ENCODE measurements at regions not wholly inside any gene's neighbourhood (a gene's known extent, or its start where the extent isn't known, plus 50 kb on each side); places are given as distances from the start of the nearest gene placed in this dataset.
"Not testable (repeated sequence)": the region's sequence is repeated elsewhere in the genome, so short reads cannot be mapped to it uniquely, and the experiment has no call there.

DNA sequence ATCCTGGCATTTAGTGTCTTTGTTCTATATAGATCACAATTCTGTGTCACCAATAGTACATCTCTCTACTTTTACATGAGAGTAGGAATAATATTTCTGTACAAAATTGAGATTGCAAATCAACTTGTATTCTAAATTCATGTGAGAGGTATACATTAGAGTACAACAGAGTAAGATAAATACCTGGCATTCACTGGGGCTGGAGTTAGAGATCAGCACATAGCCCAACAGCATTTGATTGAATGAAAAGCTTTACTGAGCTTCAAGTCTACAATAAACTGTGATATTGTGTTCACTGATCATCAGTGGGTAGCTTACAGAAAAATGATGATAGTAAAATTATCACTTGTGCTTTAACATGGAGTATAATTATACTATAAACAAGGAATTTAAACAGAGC lies 1114.7 kb downstream of the REEP3 start:
- no peak for DNase-seq

DNA sequence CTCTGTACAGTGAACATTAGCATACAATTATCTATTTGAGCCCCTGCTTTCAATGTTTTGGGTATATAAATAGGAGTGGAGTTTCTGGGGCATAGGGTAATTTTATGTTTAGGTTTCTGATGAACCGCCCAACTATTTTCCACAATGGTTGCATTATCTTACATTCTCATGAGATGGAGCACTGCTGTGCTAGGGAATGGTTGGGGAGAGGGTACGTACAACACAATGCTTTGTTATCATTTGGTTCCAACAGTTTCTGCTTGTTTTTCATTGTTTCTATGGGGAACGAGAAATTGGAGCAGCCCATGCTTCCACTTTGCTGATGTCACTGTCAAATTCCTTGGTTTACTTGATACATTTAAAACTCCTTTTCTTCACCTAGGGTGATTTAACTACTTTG lies 1115.3 kb downstream of the REEP3 start:
- no peak for DNase-seq

DNA sequence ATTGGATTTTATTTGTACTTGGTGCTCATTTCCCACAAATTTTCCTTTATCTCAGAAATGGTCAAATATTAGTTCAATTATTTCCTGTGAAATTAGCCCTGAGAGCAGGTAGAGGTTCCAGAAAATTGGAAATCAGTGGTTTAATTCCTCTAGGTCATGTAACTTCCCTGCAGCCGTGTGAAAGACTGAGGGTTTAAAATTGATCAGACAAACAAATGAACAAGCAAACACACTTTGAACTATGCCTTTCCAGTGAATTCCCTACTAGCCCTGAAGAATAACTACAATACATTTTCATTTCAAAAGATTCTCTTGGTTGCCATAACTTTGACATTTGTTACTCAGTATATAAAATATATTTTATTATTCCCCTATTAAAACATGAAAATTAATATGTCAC lies 1116.7 kb downstream of the REEP3 start:
- DNase-seq: no peak

DNA sequence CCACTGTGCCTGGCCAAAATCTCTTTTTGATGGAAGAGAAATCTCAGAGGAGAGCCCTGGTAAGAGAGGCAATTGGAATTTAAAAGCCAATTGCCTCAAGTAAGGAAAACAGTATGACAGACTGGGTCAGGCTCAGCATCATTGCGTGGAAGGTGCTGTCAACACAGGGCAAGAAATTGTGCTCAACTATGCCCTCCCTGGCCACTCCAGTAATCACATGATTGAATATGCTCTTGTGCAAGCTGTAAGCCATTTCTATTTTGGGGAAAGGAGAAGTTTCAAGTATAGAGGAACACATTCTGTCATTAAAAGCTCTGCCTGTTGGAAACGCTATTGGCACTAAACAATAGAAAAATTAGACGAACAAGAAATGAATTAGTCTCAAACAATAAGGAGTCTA lies 1127.7 kb downstream of the REEP3 start:
- no peak for DNase-seq

DNA sequence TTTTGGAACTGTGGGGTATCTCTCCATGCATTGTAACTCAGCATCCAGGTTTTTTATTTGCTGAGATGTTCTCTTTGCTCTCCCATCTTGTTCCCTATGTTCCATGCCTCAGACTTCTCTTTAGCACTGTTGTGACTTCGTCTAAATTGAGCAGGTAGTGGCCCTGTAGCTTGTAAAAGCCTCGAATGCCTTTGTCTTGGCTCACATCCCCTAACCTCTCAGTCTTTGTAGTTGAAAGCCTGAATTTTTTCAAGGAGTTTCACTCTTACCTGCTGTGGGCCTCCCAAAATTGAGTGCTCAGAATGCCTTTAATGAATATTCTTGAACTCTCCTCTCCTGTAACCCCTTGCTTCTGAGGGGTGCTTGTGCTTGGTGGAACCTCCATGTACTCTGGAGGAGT lies 1137.3 kb downstream of the REEP3 start:
- DNase-seq: no peak

DNA sequence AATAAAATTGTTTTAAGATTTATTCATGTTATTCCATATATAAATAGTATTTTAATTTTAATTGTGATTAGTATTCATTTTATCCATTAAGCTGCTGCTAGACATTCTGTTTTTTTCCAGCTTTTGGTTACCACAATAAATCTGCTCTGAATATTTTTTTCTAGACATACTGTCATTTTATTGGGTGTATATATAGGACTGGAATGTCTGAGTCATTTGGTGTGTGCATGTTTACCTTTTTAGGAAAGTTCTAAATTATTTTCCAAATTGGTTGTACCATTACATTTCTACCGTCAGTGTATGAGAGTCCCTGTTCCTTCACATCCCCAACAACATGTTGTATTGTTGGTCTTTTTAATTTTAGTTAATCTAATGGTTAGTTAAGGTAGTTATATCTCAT lies 1138.1 kb downstream of the REEP3 start:
- no peak for DNase-seq

DNA sequence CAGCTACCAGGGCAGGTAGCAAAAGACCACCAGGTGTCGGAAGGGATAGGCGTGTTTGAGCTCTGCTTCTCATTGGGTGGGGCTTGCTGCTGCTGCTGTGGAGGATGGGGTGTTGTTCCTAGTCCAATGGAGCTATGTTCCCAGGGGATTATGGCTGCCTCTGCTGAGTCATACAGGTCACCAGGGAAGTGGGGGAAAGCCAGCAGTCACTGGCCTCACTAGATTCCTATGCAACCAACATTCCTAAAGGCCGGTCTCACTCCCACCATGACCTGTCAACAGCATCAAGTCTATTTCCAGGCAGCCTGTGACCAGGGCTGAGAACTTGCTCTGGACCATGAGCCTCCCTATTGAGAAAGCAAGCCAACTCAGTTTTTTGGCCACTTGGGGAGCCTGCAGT lies 1160.8 kb downstream of the REEP3 start:
- DNase-seq: no peak

DNA sequence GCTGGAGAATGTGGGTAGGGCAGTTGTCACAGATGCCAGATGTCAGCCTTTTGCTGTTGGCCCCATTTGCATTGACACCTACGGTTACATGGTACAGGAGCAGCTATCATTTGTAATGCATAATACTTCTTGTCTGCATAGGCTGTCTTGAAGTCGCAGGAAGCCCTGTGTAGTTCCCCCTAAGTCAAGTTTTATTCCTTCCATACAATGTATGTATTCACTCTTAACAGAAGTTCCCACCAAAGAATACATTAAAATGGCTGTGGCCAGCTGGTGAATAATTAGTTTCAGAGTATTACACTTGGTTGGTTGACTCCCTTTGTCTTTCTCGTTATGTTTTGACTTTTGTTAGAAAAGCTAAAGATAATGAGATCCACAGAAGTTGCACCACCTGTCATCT lies 1169.0 kb downstream of the REEP3 start:
- no peak for DNase-seq

DNA sequence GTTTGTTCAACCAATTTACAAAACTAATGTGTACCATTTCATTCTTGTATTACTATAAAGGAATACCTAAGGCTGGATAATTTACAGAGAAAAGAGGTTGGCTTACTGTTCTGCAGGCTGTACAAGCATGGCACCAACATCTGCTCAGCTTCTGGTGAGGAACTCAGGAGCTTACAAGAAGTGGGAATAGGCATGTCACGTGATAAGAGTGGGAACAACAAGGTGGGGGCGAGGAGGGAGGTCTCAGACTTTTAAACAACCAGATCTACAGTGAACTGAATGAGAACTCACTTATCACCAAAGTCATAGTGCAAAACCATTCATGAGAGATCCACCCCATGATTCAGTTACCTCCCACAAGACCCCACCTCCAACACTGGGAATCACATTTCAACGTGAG lies 1178.0 kb downstream of the REEP3 start:
- no peak for DNase-seq

DNA sequence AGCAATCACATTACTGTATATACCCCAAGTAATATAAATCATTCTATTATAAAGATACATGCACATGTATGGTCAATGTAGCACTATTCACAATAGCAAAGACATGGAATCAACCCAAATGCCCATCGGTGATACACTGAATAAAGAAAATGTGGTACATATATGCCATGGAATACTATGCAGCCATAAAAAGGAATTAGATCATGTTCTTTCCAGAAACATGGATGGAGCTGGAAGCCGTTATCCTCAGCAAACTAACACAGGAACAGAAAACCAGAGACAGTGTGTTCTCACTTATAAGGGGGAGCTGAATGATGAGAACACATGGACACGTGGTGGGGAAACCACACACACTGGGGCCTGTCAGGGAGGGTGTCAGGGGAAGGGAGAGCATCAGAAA lies 1180.9 kb downstream of the REEP3 start:
- not testable (repeated sequence) for DNase-seq

DNA sequence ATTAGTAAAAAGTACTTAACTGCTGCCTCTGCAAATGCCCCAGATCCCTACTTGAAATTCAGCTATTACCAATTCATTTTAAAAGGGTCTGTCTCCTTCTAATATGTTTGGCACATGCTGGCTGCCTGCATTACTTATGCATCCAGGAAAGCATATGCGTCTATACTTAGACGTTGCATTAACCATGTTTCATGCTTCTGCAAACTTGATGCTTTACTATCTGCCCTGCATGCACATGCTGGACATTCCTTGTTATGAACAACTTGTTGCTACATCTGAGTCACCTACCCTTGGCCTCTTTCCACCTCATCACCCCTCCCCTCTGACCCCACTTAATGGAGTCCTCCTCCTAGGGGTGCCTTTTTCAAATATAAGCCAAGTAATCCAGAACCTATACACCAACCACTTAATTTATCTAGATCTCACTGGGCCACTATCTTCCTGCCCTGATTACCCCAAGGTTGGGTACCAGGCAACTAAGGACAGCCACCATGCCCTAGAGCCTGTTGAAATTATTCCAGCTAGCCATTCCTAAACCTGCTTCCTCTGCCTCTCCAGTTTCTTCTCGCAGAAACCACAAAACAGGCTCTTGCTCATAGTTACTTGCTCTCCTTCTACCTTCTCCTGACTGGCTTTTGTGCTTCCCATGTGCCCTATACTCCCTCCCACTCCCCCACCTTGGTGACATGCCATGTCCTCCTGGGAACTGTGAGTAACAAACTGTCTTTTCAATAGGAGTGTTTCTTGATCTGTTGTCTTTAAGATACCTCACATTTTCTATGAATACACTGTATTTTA lies 1187.9 kb downstream of the REEP3 start:
- DNase-seq: no peak

DNA sequence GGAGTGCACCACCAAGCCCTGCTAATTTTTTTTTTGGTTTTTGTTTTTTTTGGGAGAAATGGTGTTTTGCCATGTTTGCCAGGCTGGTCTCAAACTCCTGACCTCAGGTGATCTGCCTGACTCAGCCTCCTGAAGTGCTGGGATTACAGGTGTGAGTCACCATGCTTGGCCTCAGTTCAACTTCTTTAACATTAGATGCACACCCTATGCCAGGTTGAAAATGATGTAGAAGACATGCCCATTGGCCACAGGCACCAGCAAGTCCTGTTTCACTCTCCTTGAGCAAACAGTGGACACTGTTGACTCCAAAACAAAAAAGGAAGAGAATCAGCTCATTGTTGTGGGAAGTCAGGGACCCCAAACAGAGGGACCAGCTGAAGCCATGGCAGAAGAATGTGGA lies 1205.3 kb downstream of the REEP3 start:
- no peak for DNase-seq

DNA sequence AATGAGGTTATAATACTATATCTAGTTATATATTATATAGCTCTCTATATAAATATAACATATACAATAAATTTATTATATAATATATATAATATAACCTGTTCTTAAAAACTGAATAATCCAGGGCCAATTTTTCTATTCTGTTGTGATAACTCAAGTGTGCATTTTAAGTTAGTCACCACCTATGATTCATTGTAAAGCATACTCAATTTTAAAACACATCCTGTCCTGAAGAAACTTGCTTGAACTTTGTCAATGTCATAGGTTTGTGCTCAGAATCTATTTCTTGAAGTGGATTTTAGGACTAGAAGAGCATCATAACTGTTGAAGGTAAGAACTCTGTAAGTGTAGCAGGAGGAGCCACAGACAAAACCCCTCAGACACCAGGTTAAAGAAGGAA lies 1209.8 kb downstream of the REEP3 start:
- DNase-seq: no peak

DNA sequence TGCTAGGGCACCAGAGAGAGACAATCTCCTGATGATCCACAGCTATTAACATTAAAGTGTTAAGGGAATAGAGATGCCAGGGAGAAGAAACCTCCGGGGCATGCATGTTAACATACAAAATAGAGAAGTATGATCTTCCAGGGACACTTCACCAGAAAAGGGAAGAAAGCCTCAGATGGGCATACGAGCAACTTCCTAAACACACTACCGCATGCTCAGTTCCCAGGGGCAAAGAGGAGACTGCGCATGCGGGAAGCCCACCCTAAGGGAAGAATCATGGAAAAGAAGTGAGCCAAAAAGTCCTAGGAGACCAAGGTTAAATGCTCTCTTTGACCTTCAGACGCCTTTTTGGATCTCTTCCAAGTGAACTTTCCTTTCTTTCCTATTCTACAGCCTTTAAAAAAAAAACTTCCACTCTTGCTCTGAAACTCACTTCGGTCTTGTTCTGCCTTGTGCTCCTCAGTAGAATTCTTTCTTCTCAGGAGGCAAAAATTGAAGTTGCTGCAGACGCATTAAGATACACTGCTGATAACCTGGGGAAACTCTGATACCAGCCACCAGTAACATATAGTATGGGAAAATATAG lies 1211.3 kb downstream of the REEP3 start:
- DNase-seq: no peak

DNA sequence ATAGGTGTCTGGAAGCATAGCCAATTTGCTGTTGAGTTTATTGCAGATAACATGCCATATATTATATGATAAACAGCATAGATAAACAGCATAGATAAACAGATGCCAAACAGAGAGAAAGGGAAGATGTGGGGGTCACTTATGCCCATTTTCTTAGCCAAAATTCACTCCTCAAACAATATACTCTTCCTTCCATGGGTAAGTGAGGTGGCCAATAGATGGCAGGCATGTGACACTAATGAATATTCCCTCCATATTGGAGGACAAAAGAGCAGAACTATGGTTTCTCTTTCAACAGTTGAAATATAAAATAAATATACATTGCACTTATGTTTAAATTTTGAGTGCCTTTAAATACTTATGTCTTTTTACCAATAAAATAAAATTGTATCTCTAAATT lies 1212.8 kb downstream of the REEP3 start:
- DNase-seq: no peak

DNA sequence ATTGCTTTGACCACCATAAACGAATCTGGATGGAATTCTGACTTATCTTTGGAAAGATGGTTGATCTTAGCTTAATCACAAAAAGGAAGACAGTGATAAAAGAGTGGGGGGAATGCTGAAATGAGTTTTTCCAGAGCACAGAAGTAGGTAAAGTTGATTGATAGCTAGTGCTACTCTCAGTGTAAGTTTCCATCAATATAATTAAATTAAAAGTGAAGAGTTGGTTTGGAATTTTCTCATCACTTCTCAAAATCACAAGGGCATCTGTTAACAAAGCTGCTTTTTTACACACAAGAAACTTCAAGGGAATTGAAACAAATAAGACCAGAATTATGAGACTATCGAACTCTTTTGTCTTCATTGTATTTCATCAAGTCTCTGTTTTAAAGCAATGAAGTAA lies 1217.3 kb downstream of the REEP3 start:
- DNase-seq: no peak

DNA sequence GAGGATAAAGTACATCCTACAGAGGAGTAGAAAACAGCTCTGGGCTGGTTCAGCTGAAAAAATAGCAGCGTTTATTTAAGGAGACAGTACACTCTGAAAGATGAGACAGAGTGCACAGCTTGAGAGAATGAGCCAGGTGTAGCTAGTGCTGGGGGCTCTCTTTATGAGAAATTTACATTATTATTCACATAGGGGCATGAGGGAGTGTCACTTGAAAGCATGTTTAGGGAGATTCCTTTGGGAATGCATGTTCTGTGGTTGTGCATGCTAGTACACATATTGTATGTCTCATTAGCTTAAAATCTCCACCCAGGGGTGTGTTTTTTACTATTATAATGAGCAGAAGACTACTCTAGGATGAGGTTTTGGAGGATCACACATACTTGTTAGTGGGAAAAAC lies 1224.4 kb downstream of the REEP3 start:
- DNase-seq: no peak

DNA sequence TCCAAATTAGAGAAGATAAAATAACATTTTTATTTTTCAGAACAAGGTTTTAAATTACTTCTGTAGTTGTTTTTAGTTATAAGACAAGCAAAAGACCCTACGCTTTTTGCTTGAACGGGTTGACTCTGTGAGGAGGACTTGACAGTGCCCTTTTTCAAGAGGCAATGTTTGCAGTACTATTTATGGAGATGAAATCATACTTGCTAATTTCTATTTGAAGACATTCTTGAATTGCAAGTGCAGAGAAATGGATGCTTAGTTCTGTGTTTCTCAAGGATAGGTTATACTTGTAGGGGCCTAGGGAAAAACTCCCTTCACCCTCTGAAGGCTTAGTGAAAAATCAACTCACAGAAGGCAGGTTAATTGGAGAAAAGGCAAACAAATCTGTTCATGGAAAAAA lies 1229.5 kb downstream of the REEP3 start:
- DNase-seq: no peak

DNA sequence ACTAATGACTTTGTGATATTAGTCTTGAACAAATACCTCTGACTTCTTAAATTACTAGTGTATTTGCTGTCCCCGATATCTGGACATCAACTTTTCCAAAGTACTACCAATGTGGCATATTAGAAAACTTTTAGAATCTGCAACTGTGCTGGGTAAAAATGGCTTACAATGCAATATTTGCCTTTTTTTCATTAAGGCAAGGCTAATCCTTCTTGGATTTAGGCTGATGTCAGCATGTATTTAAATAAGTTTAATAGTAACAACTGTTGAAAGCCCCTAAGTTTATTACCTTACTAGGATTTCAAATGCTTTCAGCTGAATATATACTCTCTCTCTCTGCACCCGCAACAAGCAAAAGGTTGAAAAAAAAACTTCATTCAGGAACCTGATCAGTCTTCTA lies 1232.3 kb downstream of the REEP3 start:
- no peak for DNase-seq

DNA sequence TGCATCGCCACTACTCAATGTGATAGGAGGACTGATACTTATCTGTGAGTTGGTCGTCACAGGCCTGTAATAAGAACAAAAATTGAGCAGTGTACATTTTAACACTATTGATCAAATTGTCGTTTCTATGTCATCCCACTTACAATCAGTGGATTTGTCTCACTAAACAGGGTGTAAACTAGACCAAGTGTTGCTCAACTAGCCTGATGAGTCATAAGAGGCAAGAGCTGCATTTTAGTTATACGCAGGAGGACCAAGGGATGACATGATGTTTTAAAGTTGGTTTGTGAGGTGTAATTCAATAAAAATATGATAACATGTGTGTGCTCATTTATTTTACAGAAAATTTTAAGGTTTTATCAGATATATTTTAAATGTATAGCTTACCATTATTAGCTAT lies 1239.2 kb downstream of the REEP3 start:
- no peak for DNase-seq

DNA sequence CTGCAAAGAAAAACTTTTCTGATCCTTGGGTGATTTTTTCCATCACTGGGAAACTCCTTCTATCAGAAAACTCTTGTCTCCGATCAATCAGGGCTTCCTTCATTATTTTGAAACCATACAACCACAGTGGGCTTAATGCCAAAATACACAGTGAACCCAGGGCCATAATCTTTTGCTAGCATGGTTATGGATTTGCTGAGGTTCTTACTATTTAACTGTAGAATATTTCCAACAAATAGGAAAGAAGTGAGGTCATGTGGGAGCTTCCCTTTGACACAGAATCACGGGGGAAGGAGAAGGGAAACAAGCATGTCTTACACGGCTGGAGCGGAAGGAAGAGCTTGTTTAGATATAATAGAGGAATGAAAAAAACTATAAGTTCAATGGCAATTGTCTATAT lies 1241.7 kb downstream of the REEP3 start:
- no peak for DNase-seq

DNA sequence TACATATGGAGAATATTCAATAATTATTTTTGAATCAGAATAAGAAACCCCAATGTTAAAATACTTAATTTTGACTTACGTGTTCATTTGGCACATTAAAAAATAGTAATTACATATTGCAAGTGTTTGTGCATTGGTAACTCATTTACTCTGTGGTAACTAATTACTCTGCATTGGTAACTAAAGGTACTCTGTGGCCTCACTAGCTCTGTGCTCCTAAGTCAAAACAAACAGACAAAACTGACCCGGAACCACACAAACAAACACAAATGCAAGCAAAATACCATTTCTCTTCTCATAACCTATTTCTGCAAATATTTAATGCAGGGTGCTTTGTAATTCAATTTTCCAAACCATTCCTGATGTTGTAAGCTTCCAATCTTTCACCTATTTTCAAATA lies 1244.3 kb downstream of the REEP3 start:
- DNase-seq: no peak

DNA sequence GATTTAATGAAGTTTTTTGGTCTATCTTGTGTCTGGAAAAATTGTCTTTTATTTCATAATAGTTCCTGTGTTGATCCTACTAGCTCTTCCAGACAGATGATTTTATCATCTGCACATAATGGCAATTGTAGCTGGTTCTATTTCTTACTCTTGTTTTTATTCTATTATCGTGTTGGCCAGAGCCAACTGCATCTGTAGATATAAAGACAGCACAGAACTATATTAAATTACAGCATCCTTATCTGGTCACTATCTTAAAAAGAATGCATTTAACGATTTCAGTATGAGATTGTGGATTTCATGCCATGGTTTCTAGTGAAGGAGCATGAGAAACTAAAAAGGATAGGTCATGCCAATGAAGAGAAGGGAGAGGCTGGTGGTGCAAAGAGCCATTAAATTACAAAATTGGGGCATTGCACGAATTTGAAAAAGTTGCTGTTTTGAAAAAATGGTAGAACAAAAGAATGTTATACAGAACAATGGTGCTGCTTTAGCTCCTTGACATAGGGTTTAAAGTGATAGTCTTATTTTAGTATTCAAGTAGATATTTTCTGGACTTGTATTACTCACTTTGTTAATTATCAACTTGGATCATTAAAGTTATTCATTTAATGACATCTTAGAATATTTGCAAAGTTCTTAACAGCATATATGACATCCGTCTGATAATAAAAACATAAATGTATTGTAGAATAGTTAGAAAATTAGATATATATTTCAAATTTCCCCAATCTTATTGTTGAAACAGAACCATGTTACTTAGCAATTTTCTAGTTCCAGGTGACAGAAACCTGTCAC lies 1250.3 kb downstream of the REEP3 start:
- DNase-seq: no peak

DNA sequence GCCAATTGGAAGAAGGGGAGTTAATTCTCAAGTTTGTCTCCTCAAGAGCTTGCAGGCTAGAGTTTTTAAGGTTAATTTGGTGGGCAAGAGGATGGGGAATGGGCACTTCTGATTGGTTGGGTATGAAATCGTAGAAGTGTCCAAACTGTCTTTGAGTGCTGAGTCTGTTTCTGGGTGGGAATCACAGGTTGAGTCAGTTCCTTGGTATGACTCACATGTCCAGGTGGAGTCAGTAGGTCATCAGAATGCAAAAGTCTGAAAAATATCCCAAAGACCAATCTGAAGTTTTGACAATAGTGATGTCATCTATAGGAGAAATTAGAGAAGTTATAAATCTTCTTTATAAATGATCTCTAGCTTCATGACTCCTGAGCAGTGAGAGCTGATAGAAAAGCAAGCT lies 1252.2 kb downstream of the REEP3 start:
- DNase-seq: no peak
